Vagina (tissue), 2 donors: ENCODE measurements at regions not wholly inside any gene's neighbourhood (a gene's known extent, or its start where the extent isn't known, plus 50 kb on each side); places are given as distances from the start of the nearest gene placed in this dataset.

Experiments
- POLR2A ChIP-seq, 2 donors: fragments of 450-650 bp; IDR thresholded peaks; one replicate each; pipeline ENCODE4 v1.6.1; 2017; ENCODE audit warnings: antibody characterized with exemption in 2 of 2, mild to moderate bottlenecking in 2 of 2, moderate library complexity in 2 of 2
- TF ChIP-seq, protein P1 (sequence below), 3 experiments: fragments of 450-650 bp in 2 of 3; fragments of 200-600 bp in 1 of 3; sonication (generic) in 1 of 3; IDR thresholded peaks; one replicate each; pipeline ENCODE4 v1.5.1; 2017 to 2019; ENCODE audit warnings: antibody characterized with exemption in 3 of 3, mild to moderate bottlenecking in 2 of 3, moderate library complexity in 2 of 3

DNA sequence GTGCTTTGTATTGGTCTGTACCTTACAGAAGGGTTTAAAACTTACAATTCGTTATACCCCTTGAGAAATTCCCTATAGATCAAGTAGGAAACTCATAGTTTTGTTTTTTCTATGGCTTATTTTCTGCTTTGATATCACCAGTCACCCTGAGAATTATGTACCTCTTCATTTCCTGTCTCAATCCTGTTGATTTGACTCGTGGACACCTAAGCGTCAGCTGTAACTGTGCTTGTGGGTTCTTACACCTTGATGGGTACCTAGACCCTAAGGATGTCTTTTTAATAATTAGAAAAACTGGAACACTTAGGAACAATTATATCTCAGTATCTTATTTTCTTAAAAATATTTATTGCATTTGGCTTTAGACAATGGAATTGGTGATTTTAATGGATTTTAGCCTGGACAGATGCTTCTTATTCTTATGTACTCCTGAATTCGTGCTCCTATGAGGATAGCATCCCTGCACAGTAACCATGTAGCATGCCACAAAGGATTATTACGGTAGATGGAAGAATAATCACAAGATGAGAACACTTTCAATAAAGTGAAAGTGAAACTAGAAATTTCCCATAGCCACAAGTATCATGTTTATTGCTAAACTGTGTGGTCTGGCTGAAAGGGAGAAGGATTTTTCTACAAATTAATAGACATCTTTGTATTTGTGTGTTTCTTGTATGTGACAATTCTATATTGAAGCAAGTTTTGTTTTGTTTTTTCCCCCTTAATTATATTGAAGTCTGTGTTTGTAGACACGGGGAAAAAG is 1920.3 kb upstream of the WWC1 start:
- TF ChIP-seq, protein P1, sequence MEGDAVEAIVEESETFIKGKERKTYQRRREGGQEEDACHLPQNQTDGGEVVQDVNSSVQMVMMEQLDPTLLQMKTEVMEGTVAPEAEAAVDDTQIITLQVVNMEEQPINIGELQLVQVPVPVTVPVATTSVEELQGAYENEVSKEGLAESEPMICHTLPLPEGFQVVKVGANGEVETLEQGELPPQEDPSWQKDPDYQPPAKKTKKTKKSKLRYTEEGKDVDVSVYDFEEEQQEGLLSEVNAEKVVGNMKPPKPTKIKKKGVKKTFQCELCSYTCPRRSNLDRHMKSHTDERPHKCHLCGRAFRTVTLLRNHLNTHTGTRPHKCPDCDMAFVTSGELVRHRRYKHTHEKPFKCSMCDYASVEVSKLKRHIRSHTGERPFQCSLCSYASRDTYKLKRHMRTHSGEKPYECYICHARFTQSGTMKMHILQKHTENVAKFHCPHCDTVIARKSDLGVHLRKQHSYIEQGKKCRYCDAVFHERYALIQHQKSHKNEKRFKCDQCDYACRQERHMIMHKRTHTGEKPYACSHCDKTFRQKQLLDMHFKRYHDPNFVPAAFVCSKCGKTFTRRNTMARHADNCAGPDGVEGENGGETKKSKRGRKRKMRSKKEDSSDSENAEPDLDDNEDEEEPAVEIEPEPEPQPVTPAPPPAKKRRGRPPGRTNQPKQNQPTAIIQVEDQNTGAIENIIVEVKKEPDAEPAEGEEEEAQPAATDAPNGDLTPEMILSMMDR (IDR thresholded peaks at IDR 0.05): no peak
- TF ChIP-seq POLR2A (IDR thresholded peaks at IDR 0.05): no peak
